ENCODE measurements at regions not wholly inside any gene's neighbourhood (a gene's known extent, or its start where the extent isn't known, plus 50 kb on each side); places are given as distances from the start of the nearest gene placed in this dataset.

- H4K8ac ChIP-seq (ENCODE audit: low read depth in 2 of 2, low read length in 2 of 2) = no peak overlapping the region
- H3K9me1 ChIP-seq (ENCODE audit: insufficient read depth, low read length) = no peaks in the 10 kb centered on the region
- no peaks in the 10 kb centered on the region for H3K36me3 ChIP-seq (ENCODE audit: control insufficient read depth, insufficient read depth, low read length)
- H3K27ac ChIP-seq (ENCODE audit: insufficient read depth, low read length) = no peak overlapping the region
- BruUV-seq (replicated peaks) = no TSS peak
- H3K56ac ChIP-seq (ENCODE audit: extremely low read depth, insufficient read depth, low read length) = no peak overlapping the region
- no peak overlapping the region for H3K4ac ChIP-seq (ENCODE audit: low read depth, low read length)
- POLR2A ChIA-PET (ENCODE audit: unreplicated experiment) = no interaction called here
- no peak for ATAC-seq (ENCODE audit: low read depth)
- in situ Hi-C loops (cut with MboI; ENCODE audit: low sequenced_read_pairs) = no loop called here
- DNase-seq = no peak
- no peak overlapping the region for H3K14ac ChIP-seq (replicated peaks; ENCODE audit: low read depth, low read length)
- H2AFZ ChIP-seq (replicated peaks; ENCODE audit: low read length, poor library complexity) = no peak overlapping the region
- no peak overlapping the region for H2BK20ac ChIP-seq (ENCODE audit: low read depth, low read length)
- H3K9ac ChIP-seq (ENCODE audit: low read depth, low read length) = no peak overlapping the region
- no peaks in the 10 kb centered on the region for H4K20me1 ChIP-seq (ENCODE audit: insufficient read depth, low read length)
- CTCF ChIA-PET = no interaction called here
- H2BK15ac ChIP-seq (ENCODE audit: low read depth, low read length) = no peak overlapping the region
- H4K5ac ChIP-seq (ENCODE audit: low read depth, low read length) = no peak overlapping the region
- no peak overlapping the region for H3K4me3 ChIP-seq (ENCODE audit: insufficient read depth, low read depth, low read length)
- H4K91ac ChIP-seq (ENCODE audit: insufficient read depth, low read depth, low read length) = no peak overlapping the region
- peaks cover 25% of the 10 kb centered on the region for H3K9me3 ChIP-seq (ENCODE audit: control insufficient read depth, insufficient read depth, low read length)
- H3K79me1 ChIP-seq (ENCODE audit: low read depth in 1 of 2, low read length in 2 of 2) = no peaks in the 10 kb centered on the region
- no peak overlapping the region for H2AK5ac ChIP-seq (ENCODE audit: low read depth, low read length)
- H2BK5ac ChIP-seq (ENCODE audit: low read depth, low read length, poor library complexity, severe bottlenecking) = no peak overlapping the region
- TF ChIP-seq ELK1 (IDR thresholded peaks at IDR 0.05; ENCODE audit: borderline replicate concordance, low read depth, low read length) = no peak
- no peak for TF ChIP-seq MAFK (IDR thresholded peaks at IDR 0.05; ENCODE audit: low read depth, low read length)
- TF ChIP-seq MXI1 (IDR thresholded peaks at IDR 0.05; ENCODE audit: borderline replicate concordance, low read depth, low read length) = no peak
- TF ChIP-seq RCOR1 (IDR thresholded peaks at IDR 0.05; ENCODE audit: insufficient replicate concordance, low read length) = no peak
- TF ChIP-seq NFE2L2 (IDR thresholded peaks at IDR 0.05; ENCODE audit: low read depth, low read length) = no peak
- TF ChIP-seq RAD21 (IDR thresholded peaks at IDR 0.05; ENCODE audit: low read length) = no peak
- H3K23ac ChIP-seq (ENCODE audit: low read depth, low read length) = no peak overlapping the region
- H3K4me2 ChIP-seq (ENCODE audit: low read depth, low read length) = no peak overlapping the region
- H3K4me1 ChIP-seq (ENCODE audit: control insufficient read depth, insufficient read depth, low read length) = no peaks in the 10 kb centered on the region
- H3K18ac ChIP-seq (ENCODE audit: low read depth, low read length) = no peak overlapping the region
- whole genome bisulfite sequencing, 2 experiments (ENCODE audit: extremely low coverage in 2 of 2, insufficient read length in 1 of 2) = no CpG with 5 or more reads among the region's 6 CpGs
- H3K27me3 ChIP-seq (ENCODE audit: control insufficient read depth, insufficient read depth, low read length) = no peaks in the 10 kb centered on the region
- intact Hi-C loops (cut with micrococcal nuclease) = no loop called here
- no peak overlapping the region for H2BK120ac ChIP-seq (ENCODE audit: low read depth, low read length)
- dilution Hi-C loops (cut with HindIII; ENCODE audit: low sequenced_read_pairs, unreplicated experiment) = no loop called here
- no peak overlapping the region for H2AK9ac ChIP-seq (replicated peaks; ENCODE audit: low read depth, low read length, poor library complexity)
Observed at GRCh38 chr2:16045653-16046352, 105.5 kb downstream of the MYCN start.

Measured in IMR-90 (cell line).